ENCODE measurements at regions not wholly inside any gene's neighbourhood (a gene's known extent, or its start where the extent isn't known, plus 50 kb on each side); places are given as distances from the start of the nearest gene placed in this dataset.

DNA sequence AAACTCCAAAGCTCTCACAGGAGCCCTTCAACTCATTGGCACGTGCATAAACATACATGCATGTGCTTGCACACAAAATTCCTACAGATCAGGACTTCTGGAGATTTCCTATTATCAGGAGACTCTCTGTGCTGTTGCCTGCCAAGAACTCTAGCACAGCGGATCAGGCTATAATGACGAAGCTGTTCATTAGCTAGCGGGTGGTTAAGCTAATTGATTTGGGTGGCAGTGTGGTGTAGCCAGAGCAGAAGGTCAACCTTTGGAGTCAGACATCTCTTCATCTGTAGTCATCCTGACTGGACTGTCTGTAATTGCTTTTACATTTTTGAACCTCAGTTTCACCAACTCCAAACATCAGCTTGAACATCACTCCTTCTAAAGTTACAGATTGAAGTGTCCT lies 69.0 kb downstream of the KIF2B start:
- no peak for DNase-seq

DNA sequence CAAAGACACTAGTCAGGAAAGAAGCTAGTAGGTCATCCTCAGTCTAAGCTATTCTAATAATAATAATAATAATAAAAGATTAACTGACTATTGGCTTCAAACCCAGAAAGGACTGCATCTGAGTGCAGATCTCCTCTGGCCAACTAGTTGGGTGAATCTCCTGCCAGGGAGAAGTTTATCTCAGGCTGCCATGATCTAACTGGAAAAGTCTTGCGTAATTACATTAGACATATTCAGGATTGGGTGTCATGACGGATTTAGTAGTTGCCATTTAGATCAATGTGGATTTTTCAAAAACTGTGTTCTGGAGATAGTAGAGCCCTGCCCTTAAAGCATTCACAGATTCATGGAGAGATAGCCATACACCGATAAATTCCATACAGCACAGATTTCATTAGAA lies 69.5 kb downstream of the KIF2B start:
- no peak for DNase-seq

DNA sequence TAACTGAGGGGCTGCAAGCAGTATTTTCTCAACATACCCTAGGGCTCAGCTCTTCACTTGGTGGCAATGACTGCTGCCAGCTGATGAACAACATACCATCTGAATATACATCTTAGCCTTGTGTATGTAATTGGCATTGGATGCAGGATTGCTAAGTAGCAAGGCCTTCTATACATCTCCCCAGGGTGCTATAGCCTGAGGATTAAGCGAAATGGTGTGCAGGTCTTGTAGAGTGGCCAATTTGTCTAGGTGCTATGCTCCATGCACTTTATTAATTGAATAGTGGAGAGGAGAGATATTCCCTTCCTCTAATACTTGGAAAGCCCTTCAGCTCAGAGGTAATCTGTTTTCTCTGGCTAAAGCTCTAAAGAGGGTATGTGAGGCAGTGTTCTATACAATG lies 71.9 kb downstream of the KIF2B start:
- DNase-seq = no peak

DNA sequence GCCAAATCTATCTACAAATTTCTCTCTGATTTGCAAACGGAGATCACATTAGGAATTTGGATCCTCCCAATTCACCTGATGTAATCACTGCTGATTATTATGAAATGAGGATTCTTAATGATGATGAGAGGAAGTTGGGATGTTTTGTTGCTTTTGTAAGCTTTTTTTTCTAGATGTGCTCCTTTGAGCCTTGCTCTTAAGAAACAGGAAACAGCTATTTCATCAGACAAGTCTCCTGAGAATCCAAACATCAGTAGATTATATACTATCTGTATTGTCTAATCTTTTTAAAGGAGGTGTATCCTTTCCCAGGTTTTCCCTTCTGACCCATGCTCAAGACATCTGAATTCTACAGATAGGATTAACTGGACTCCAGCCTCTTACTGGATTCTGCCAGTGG lies 73.3 kb downstream of the KIF2B start:
- no peak for DNase-seq

DNA sequence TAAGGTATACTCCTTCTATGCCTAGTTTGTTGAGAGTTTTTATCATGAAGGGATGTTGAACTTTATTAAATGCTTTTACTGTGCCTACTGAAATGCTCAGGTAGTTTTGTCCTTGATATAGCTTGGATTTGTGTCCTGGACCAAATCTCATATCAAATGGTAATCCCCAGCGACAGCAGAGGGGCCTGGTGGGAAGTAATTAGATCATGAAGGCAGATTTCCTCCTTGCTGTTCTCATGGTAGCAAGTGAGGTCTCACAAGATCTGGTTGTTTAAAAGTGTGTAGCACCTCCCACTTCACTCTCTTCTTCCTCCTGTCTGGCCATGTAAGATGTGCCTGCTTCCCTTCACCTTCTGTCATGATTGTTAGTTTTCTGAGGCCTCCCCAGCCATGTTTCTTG lies 78.2 kb downstream of the KIF2B start:
- DNase-seq = no peak

DNA sequence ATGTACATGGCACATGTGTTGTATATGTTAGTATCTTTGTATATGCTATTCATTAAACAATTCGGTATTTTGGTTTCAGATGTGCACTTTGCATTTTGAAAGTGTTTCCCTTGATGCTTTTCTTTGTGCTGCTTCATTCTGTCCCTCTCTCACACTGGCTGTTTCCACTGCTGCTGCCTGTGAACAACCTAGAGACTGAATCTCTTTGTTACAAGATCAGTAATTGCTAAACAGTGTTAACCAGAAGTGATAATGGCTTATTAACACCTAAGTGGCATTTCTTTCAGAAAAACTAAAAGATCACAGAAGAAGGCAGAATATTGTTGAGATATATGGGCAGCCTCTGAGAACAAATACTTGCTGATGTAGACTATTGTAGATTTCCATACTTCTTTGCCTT lies 84.7 kb downstream of the KIF2B start:
- DNase-seq = no peak

DNA sequence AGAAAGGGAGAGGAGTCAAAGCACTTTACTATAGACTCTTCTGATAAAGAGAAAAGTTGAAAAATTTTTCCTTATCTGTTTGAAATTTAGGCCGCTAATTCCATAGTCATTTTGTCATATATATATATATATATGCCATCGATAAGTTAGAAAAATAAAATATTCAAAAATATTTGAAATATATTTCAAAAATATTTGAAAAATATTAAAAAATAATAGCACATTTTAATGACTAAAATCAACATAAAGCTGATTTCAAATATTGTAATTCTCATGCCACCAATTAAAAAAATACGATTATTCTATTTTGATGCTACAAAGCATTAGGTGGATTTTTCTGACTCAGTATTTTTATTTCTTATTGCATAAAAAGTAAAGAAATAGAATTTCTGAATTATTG lies 87.1 kb downstream of the KIF2B start:
- DNase-seq = no peak

DNA sequence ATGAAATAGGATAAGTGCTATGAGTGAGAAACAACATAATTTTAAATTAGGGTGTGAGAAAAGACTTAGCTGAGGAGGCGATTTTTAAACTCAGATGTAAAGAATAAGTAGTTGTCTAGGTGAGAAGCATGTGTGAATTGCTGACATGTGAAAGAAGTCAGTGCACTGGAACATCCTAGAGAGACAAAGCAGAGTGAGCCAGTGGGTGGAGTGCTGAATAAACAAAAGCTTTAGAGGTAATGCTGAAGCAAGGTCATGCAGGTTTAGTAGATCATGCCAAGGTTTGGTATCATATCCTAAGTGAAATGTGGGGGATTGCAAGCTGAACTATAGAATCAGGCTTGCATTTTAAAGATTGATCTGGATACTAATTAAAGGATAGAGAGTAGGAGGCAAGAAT lies 89.4 kb downstream of the KIF2B start:
- DNase-seq = no peak

DNA sequence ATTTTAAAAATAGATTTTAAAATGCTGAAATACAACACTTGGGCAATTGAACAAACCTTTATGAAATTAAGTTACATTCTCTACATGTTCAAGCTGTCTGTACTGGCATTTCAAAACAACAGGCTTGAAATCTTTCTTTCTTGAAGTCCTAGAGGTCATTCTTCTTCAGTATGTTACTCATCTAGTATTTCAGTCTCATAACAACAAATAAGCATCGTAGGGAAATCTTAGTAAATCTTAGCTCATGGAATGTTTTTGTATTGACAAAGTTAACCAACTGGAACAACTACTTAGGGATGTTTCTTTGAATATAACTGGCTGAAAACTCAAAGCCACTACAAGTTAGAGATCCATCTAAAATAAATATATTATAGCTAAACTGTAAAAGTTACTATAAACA lies 96.6 kb downstream of the KIF2B start:
- no peak for DNase-seq

DNA sequence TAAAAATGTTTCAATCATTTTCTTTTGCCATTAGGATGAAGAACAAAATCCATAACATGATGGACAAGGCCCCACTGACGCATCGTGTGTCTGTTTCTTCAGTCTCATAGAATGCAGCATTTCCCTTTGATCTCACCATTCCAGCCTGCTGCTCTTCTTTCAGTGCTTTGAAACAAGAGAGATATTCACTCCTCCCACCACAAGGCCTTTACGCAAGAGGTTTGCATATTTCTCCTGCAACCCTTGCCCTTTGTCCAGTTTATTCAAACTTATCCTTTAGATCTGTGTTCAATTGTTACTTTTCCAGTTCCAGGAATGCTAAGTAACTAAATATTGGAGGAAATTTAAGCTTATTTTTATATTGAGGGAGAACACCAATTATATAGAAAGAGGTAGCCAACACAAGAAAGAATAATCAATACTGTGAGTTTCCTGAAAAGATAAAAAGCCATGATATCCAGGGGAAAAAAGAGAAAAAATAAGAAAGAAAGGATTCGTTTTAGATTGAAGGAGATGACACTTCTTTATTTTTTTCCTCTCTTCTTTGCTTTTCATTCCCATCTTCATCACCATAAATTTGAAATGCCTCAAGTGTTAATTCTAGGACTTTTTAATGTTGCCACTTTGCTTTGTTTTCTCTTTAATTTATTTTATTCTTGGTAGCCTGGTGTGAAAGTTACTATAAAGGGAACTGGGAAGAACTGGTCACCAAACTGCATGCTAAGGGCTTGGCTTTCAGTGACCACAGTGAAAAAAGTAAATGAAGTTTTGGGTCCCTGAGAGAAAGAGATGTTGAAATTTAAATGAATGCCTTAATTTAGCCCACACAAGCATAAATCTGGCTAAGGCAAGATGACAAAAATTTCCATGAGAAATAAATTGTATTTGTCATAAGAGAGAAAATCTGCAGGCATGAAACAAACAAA lies 102.1 kb downstream of the KIF2B start:
- DNase-seq = no peak

DNA sequence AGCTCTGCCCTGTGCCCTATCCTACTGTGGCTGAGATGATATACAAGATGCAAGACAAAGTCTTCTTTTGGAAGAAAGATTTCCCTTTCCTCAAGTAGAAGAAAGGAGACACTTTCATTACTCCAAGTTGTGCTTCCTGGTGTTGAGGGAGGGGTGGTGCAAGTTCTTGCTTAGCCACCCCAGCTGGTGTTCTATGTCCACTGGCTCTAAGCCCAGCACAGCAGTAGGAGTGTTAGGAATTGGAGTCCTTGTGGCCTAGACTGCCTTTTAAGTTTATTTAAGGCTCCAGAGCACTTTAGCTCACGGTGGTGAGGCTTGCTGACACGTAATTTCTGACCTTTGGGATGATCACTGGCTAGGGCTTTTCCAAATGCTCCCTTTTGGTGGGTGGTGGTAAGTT lies 109.7 kb downstream of the KIF2B start:
- DNase-seq = no peak

DNA sequence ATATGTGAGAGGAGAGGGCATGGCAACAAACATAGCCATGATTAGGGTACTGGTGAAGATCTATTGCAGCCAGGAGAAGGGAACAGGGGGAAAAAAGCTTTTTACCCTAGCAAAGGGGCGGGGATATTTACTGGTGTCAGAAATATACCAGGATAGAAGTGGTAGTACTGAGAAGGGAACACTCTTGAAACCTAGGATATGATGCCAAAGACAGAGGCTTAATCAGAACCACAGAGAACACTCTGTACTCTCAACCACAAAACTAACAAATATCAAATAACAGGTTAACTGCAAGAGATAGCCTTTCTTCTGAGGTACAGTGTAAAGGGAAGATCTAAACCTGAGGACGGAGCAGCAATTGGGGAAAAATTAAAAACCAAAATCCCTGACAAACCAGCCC lies 112.2 kb downstream of the KIF2B start:
- no peak for DNase-seq

DNA sequence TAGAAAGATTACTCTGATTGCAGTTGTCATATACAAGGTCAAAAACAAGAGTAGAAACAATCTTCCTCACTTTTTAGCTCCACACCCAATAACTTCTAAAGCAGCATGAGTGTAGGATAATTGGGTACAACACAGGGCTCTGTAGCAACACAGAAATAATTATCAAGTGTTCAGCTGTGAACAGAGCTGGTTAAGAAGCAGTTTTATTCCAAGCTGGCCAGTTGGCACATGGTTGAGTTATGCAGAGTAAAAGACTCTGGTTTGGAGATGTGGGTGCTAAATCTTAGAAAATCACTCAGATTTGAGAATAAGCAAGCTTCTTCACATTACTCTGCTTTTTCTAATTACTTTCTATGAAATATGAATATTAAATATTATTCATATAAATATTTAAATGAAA lies 118.5 kb downstream of the KIF2B start:
- no peak for DNase-seq

DNA sequence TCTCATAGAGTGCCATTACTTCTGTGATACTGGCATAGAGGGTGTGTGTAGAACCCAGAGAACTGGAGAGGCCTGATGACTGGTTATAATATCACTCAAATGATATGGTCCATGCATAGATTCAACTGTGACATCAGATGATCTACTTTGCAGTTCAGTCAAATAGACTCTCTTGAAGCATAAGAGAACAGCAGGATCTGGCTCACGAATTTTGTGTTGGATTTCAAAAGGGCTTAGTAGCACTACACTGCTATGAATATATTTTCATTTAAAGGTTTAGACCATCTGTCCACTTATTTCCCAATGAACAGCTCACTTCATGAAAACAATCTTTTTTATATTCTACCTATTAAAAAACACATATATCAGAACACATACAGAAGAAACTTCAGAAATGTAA lies 119.7 kb downstream of the KIF2B start:
- no peak for DNase-seq

DNA sequence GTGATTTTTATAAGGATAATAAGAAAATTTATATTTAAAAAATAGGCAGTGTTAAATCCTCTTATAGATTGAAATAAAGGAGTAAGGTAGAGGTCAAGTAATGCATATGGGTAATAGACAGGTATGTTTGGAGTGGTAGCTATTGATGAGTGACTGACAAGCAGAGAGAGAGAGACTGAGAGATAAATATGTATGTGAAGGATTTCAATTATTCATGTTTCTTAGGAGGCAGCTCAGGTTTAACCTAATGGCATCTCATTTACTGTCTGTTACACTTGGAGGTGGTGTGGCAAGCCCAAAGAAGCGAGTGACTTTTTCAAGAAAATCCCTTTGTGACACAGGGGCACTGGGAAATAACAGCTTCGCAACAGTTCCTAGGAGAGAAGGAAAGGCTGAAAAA lies 120.2 kb downstream of the KIF2B start:
- DNase-seq = no peak

DNA sequence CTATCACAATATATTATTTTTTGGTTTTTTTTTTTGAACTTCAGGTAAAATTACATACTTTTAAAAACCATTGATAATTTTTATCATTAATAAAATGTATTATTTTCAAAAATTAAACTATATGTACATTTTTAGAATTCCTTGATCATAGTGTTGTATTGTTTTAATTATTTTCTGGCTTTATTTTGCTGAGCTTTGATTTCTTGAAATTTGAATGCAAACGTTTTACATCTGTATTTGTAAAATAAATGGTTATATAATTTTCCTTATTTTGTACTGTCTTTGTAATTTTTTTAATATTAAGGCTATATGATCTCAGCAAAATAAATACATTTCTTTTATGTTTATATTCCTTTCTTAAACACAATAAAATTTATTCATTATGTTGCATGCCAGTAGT lies 125.6 kb downstream of the KIF2B start:
- no peak for DNase-seq

DNA sequence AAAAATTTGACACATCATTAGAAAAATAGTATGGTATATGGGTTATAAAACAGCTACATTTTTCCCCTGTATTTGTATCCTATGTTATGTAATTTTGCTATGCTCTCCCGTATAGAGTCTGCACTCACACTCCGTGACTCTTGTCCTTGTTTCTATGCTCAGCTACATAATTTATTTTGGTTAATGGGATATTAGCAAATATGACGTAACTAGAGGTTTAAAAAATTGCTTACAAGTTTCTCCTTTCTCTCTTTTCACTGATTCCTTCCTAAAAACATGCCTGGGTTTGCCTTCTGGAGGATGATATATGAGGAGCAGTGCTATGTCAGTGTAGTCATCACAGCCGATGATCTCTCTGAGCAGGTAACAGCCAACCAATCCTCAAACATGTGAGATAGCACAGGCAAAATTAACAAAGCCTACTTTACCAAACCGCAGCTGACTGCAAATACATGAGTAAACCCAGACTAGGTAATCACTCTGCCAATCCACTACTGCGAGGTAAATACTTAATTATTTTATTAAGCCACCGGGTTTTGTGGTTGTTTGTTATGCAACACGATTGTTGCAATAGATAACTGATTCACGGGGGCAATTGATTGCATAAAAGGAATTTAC lies 126.9 kb downstream of the KIF2B start:
- no peak for DNase-seq

DNA sequence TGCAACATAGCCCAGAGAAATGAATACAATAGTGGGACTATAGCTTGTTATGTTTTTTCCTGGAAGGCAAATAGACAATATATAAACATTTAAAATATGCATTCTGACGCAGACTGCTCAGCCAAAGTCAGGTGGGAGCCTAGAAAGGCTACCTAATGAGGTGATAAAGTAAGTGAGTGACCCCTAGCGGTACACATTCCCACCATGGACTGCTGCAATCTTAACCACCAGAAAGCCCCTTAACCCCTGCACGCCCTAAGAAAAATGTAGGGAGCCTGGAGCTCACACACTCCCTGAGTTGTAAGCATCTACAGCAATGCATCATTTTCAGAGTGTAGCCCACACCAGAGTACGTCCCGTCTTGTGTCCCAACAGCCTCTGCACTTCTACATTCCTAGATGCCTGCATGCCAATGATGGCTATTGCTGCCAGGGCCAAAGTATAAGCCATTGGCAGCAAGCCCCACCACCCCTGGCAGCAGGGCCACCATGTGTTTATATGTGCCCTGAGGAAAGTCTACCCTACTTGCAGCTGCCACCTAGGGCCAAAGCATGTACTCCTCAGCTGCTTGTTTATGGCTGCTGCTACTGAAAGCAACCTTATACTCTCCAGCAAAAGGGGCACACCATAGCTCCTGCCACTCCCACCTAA lies 127.6 kb downstream of the KIF2B start:
- no peak for DNase-seq

DNA sequence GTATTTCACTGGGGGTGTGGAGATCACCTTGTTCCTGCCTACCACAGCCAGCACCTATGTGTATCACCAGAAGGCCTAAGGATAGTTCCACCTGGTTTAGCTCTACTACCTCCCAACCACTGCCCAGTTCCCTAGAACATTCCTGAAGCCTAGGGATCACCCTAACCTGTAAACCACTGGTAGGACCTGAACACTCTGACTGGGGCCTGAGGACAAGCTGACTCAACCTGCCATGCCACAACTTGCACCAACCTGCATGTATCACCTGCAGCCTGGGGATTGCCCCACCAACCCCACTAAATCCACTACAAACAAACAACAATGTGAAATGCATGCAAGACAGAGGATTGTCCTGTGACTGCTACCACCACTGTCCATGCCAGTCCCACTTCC lies 128.1 kb downstream of the KIF2B start:
- DNase-seq = no peak

DNA sequence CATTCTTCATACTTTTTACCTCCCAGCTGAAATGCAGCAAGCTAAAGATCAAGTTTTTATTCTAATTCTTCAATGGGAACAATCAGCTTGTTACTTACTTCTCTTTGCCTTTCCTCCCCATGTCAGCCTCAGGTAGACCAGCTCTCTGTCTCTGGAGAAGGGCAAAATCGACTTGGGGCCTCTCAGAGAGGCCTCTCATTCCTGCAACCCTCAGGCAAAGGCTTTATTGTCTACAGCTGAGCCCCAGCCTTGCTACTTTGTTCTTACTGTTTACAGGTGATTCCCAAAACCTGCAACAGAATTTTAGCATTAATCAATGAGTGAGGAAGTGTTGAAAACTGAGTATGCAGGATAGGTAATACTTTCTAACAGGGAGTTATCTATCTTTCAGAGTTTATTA lies 148.6 kb downstream of the KIF2B start:
- DNase-seq = no peak

DNA sequence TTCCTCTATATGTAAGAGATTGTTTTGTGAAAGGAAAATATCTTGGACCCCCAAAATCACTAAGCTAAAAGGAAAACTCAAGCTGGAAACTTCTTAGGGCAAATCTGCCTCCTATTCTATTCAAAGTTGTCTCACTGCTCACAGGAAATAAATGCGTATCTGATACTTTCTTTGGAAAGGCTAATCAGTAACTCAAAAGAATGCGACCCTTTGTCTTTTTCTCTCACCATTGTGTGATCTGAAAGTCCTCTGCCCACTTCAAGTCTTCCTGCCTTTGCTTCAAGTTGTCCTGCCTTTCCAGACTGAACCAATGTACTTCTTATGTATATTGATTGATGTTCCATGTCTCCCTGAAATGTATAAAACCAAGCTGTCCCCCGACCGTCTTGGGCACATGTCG lies 157.3 kb downstream of the KIF2B start:
- no peak for DNase-seq

DNA sequence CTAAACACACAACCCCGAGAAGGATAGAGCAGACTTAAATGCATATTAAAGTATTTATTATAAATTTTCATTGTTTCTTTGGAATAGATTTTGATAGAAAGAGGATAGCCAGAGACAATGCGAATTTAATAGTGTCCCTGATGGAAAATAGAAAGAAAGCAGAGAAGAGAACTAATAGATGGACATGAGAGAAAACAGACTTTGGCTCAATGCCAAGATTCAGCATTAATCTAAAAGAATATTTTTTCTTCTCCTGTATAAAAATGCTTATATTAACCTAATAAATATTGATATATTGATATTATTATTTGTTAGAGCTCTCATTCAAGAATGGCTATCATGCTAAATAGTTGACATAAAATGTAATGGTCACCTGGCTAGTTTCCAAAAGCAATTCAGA lies 173.4 kb downstream of the KIF2B start:
- no peak for DNase-seq

DNA sequence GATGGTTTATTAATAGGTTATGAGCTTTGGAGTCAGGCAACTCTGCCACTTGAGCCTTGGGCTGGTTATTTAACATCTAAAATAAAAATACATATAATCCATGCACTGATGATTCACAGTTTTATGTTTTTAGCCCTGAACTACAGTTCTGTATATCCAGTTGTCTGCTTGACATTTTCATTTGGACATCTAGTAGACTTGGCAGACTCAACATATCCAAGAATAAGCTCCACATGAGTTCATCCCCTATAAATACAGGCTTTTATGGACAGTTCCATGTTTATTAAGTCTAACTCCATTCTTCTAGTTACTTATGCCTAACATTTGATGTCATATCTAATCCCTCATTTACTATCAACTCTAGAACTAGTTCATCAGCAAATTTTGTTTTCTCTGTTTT lies 174.2 kb downstream of the KIF2B start:
- DNase-seq = no peak

DNA sequence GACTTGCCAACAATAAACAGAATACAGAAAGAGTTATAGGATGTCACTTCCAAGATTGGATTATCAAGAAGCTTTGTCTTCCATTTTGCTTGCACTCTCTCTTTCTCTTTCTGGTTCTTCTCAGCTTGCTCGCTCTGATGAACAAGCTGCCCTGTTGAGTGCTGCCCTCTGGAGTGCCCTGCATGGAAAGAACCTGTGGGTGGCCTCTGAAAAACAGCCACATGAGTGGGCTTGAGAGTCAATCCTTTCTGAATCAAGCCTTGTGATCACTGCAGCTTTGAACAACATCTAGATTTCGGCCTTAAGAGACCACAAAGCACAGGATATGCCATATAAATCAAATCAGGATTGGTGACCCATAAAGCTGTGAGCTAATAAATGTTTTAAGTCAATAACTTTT lies 185.1 kb downstream of the KIF2B start:
- DNase-seq = no peak
